Activated naive CD8-positive, alpha-beta T cell treated with anti-CD3 and anti-CD28 coated beads for 36 hours (primary cell): ENCODE measurements at regions not wholly inside any gene's neighbourhood (a gene's known extent, or its start where the extent isn't known, plus 50 kb on each side); places are given as distances from the start of the nearest gene placed in this dataset.

ENCODE experiments used
- DNase-seq: peaks from one replicate; pipeline ENCODE4 v3.0.0; 2021
- H3K27ac Mint-ChIP-seq: one replicate; pipeline ENCODE4 v1.8.0; 2022; ENCODE audit warnings: mild to moderate bottlenecking, moderate library complexity, mixed read lengths
- H3K27me3 Mint-ChIP-seq: one replicate; pipeline ENCODE4 v1.8.0; 2022; ENCODE audit warnings: mild to moderate bottlenecking, mixed read lengths
- H3K36me3 Mint-ChIP-seq: one replicate; pipeline ENCODE4 v1.8.0; 2021; ENCODE audit warnings: mild to moderate bottlenecking, mixed read lengths
- H3K4me1 Mint-ChIP-seq: one replicate; pipeline ENCODE4 v1.8.0; 2021; ENCODE audit warnings: mixed read lengths
- H3K4me3 Mint-ChIP-seq: one replicate; pipeline ENCODE4 v1.8.0; 2022; ENCODE audit warnings: mild to moderate bottlenecking, moderate library complexity, mixed read lengths
- H3K9me3 Mint-ChIP-seq: one replicate; pipeline ENCODE4 v1.8.0; 2022; ENCODE audit warnings: mixed read lengths

- DNase-seq = no peak
- Mint-ChIP-seq H3K27me3 (no peaks in the 10 kb centered on the region), H3K9me3 (peaks cover 1% of the 10 kb centered on the region), H3K27ac (no peak overlapping the region), H3K4me3 (no peak overlapping the region), H3K36me3 (no peaks in the 10 kb centered on the region), H3K4me1 (no peaks in the 10 kb centered on the region)
These were observed 403.9 kb upstream of the DCC start for GRCh38 chr18:51936115-51936514.

GRCh38 chr18:51941999-51942398, 398.0 kb upstream of the DCC start:
- Mint-ChIP-seq H3K4me3 (no peak overlapping the region), H3K27ac (no peak overlapping the region), H3K36me3 (no peaks in the 10 kb centered on the region), H3K4me1 (no peaks in the 10 kb centered on the region), H3K27me3 (no peaks in the 10 kb centered on the region), H3K9me3 (peaks cover 1% of the 10 kb centered on the region)
- DNase-seq = no peak

GRCh38 chr18:51943281-51943680, 396.7 kb upstream of the DCC start:
- H3K4me1 Mint-ChIP-seq = no peaks in the 10 kb centered on the region
- H3K36me3 Mint-ChIP-seq = no peaks in the 10 kb centered on the region
- H3K4me3 Mint-ChIP-seq = no peak overlapping the region
- no peak for DNase-seq
- H3K9me3 Mint-ChIP-seq = peaks cover 1% of the 10 kb centered on the region
- no peaks in the 10 kb centered on the region for H3K27me3 Mint-ChIP-seq
- H3K27ac Mint-ChIP-seq = no peak overlapping the region

GRCh38 chr18:51946946-51947345, 393.1 kb upstream of the DCC start:
- Mint-ChIP-seq H3K36me3 (no peaks in the 10 kb centered on the region), H3K27ac (no peak overlapping the region), H3K27me3 (no peaks in the 10 kb centered on the region), H3K4me3 (no peak overlapping the region), H3K4me1 (no peaks in the 10 kb centered on the region), H3K9me3 (no peaks in the 10 kb centered on the region)
- no peak for DNase-seq

GRCh38 chr18:51952844-51953243, 387.2 kb upstream of the DCC start:
- H3K27ac Mint-ChIP-seq = no peak overlapping the region
- H3K4me1 Mint-ChIP-seq = no peaks in the 10 kb centered on the region
- no peak for DNase-seq
- no peaks in the 10 kb centered on the region for H3K9me3 Mint-ChIP-seq
- no peaks in the 10 kb centered on the region for H3K27me3 Mint-ChIP-seq
- no peak overlapping the region for H3K4me3 Mint-ChIP-seq
- no peaks in the 10 kb centered on the region for H3K36me3 Mint-ChIP-seq

GRCh38 chr18:51953521-51953920, 386.5 kb upstream of the DCC start:
- no peaks in the 10 kb centered on the region for H3K27me3 Mint-ChIP-seq
- DNase-seq = no peak
- no peak overlapping the region for H3K27ac Mint-ChIP-seq
- H3K9me3 Mint-ChIP-seq = no peaks in the 10 kb centered on the region
- no peak overlapping the region for H3K4me3 Mint-ChIP-seq
- H3K36me3 Mint-ChIP-seq = no peaks in the 10 kb centered on the region
- H3K4me1 Mint-ChIP-seq = no peaks in the 10 kb centered on the region

- no peaks in the 10 kb centered on the region for H3K4me1 Mint-ChIP-seq
- no peaks in the 10 kb centered on the region for H3K27me3 Mint-ChIP-seq
- DNase-seq = no peak
- H3K36me3 Mint-ChIP-seq = no peaks in the 10 kb centered on the region
- H3K9me3 Mint-ChIP-seq = no peaks in the 10 kb centered on the region
- H3K27ac Mint-ChIP-seq = no peak overlapping the region
- no peak overlapping the region for H3K4me3 Mint-ChIP-seq
These were observed 384.9 kb upstream of the DCC start for GRCh38 chr18:51955136-51955535.

- H3K27me3 Mint-ChIP-seq = no peaks in the 10 kb centered on the region
- no peaks in the 10 kb centered on the region for H3K4me1 Mint-ChIP-seq
- H3K36me3 Mint-ChIP-seq = no peaks in the 10 kb centered on the region
- DNase-seq = no peak
- no peak overlapping the region for H3K27ac Mint-ChIP-seq
- H3K4me3 Mint-ChIP-seq = no peak overlapping the region
- H3K9me3 Mint-ChIP-seq = no peaks in the 10 kb centered on the region
These were observed 383.0 kb upstream of the DCC start for GRCh38 chr18:51957001-51957400.

GRCh38 chr18:51980101-51980500, 359.9 kb upstream of the DCC start:
- no peaks in the 10 kb centered on the region for H3K9me3 Mint-ChIP-seq
- H3K36me3 Mint-ChIP-seq = no peaks in the 10 kb centered on the region
- no peak overlapping the region for H3K4me3 Mint-ChIP-seq
- no peak overlapping the region for H3K27ac Mint-ChIP-seq
- no peak for DNase-seq
- no peaks in the 10 kb centered on the region for H3K4me1 Mint-ChIP-seq
- H3K27me3 Mint-ChIP-seq = no peaks in the 10 kb centered on the region

- H3K27ac Mint-ChIP-seq = no peak overlapping the region
- H3K9me3 Mint-ChIP-seq = no peaks in the 10 kb centered on the region
- no peak for DNase-seq
- H3K4me3 Mint-ChIP-seq = no peak overlapping the region
- no peaks in the 10 kb centered on the region for H3K4me1 Mint-ChIP-seq
- no peaks in the 10 kb centered on the region for H3K36me3 Mint-ChIP-seq
- no peaks in the 10 kb centered on the region for H3K27me3 Mint-ChIP-seq
These were observed 351.7 kb upstream of the DCC start for GRCh38 chr18:51988277-51988676.

- Mint-ChIP-seq H3K27me3 (no peaks in the 10 kb centered on the region), H3K36me3 (no peaks in the 10 kb centered on the region), H3K9me3 (peaks cover 1% of the 10 kb centered on the region), H3K4me1 (no peaks in the 10 kb centered on the region), H3K4me3 (no peak overlapping the region), H3K27ac (no peak overlapping the region)
- DNase-seq = no peak
These were observed 342.9 kb upstream of the DCC start for GRCh38 chr18:51997129-51997528.

GRCh38 chr18:51998066-51998465, 341.9 kb upstream of the DCC start:
- Mint-ChIP-seq H3K27me3 (no peaks in the 10 kb centered on the region), H3K4me3 (no peak overlapping the region), H3K4me1 (no peaks in the 10 kb centered on the region), H3K27ac (no peak overlapping the region), H3K36me3 (no peaks in the 10 kb centered on the region), H3K9me3 (peaks cover 1% of the 10 kb centered on the region)
- DNase-seq = no peak

GRCh38 chr18:51998711-51999110, 341.3 kb upstream of the DCC start:
- Mint-ChIP-seq H3K4me3 (no peak overlapping the region), H3K9me3 (peaks cover 1% of the 10 kb centered on the region), H3K4me1 (no peaks in the 10 kb centered on the region), H3K27me3 (no peaks in the 10 kb centered on the region), H3K27ac (no peak overlapping the region), H3K36me3 (no peaks in the 10 kb centered on the region)
- no peak for DNase-seq

- no peak overlapping the region for H3K27ac Mint-ChIP-seq
- H3K27me3 Mint-ChIP-seq = no peaks in the 10 kb centered on the region
- no peaks in the 10 kb centered on the region for H3K4me1 Mint-ChIP-seq
- H3K4me3 Mint-ChIP-seq = no peak overlapping the region
- no peak for DNase-seq
- peaks cover 1% of the 10 kb centered on the region for H3K9me3 Mint-ChIP-seq
- no peaks in the 10 kb centered on the region for H3K36me3 Mint-ChIP-seq
These were observed 340.6 kb upstream of the DCC start for GRCh38 chr18:51999351-51999750.

- Mint-ChIP-seq H3K9me3 (peaks cover 1% of the 10 kb centered on the region), H3K4me3 (no peak overlapping the region), H3K27me3 (no peaks in the 10 kb centered on the region), H3K36me3 (no peaks in the 10 kb centered on the region), H3K4me1 (no peaks in the 10 kb centered on the region), H3K27ac (no peak overlapping the region)
- no peak for DNase-seq
These were observed 339.6 kb upstream of the DCC start for GRCh38 chr18:52000435-52000834.

GRCh38 chr18:52001106-52001505, 338.9 kb upstream of the DCC start:
- peaks cover 1% of the 10 kb centered on the region for H3K9me3 Mint-ChIP-seq
- no peak for DNase-seq
- no peak overlapping the region for H3K4me3 Mint-ChIP-seq
- H3K4me1 Mint-ChIP-seq = no peaks in the 10 kb centered on the region
- no peak overlapping the region for H3K27ac Mint-ChIP-seq
- H3K27me3 Mint-ChIP-seq = no peaks in the 10 kb centered on the region
- H3K36me3 Mint-ChIP-seq = no peaks in the 10 kb centered on the region

- no peaks in the 10 kb centered on the region for H3K36me3 Mint-ChIP-seq
- H3K27ac Mint-ChIP-seq = no peak overlapping the region
- peaks cover 1% of the 10 kb centered on the region for H3K9me3 Mint-ChIP-seq
- no peaks in the 10 kb centered on the region for H3K4me1 Mint-ChIP-seq
- no peak for DNase-seq
- H3K27me3 Mint-ChIP-seq = no peaks in the 10 kb centered on the region
- no peak overlapping the region for H3K4me3 Mint-ChIP-seq
These were observed 337.4 kb upstream of the DCC start for GRCh38 chr18:52002600-52002999.
